ENCODE measurements at regions not wholly inside any gene's neighbourhood (a gene's known extent, or its start where the extent isn't known, plus 50 kb on each side); places are given as distances from the start of the nearest gene placed in this dataset.
A peak's percentile ranks its signal among the peaks of the same experiment; 100 is the strongest.

- no peaks in the 10 kb centered on the region for H3K4me1 ChIP-seq (ENCODE audit: control insufficient read depth, insufficient read depth, low read length)
- no peaks in the 10 kb centered on the region for H3K36me3 ChIP-seq (ENCODE audit: insufficient read depth, low read length)
- H3K9me3 ChIP-seq (replicated peaks; ENCODE audit: low read length): no peaks in the 10 kb centered on the region
- no peak overlapping the region for H3K9ac ChIP-seq (ENCODE audit: low read depth, low read length)
- no peak overlapping the region for H3K4me2 ChIP-seq (ENCODE audit: low read length)
- H3K27me3 ChIP-seq (ENCODE audit: control insufficient read depth, insufficient read depth, low read length): peaks cover 38% of the 10 kb centered on the region
- no peak overlapping the region for H3K4me3 ChIP-seq (ENCODE audit: low read length)
Observed at GRCh38 chr5:15255576-15255975, 244.4 kb upstream of the FBXL7 start.

DNA sequence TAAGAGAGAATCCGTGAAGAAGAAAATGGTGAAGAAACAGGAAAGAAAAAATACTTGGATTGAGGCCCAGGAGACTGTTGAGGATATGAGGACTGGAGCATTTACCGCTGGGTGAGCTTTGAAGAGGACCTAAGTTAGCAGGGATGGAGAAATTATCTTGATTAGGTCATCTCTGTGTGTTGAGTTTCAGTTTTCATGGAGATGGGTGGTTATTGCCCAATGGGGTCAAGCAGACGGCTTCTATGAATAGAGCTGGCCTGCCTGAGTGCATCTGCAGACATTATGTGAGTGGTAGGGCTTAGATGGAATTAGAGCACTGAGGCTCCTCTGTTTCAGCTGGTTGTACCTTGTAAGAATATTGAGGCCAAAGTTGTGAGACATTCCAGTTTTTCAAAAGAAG is 245.4 kb upstream of the FBXL7 start:
- Histone ChIP-seq H3K9ac (ENCODE audit: low read depth, low read length) (no peak overlapping the region), H3K4me2 (ENCODE audit: low read length) (no peak overlapping the region), H3K9me3 (replicated peaks; ENCODE audit: low read length) (no peaks in the 10 kb centered on the region), H3K4me3 (ENCODE audit: low read length) (no peak overlapping the region), H3K36me3 (ENCODE audit: insufficient read depth, low read length) (no peaks in the 10 kb centered on the region), H3K4me1 (ENCODE audit: control insufficient read depth, insufficient read depth, low read length) (peaks cover 4% of the 10 kb centered on the region), H3K27me3 (ENCODE audit: control insufficient read depth, insufficient read depth, low read length) (peaks cover 32% of the 10 kb centered on the region)

DNA sequence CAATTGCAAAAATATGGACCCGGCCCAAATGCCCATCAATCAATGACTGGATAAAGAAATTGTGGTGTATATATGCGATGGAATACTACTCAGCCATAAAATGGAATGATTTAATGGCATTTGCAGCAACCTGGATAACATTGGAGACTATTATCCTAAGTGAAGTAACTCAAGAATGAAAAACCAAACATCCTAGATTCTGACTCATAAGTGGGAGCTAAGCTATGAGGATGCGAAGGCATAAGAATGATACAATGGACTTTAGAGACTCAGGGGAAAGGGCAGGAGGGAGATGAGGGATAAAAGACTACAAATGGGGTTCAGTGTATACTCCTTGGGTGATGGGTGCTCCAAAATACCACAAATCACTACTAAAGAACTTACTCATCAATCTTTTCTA is 247.6 kb upstream of the FBXL7 start:
- no peak overlapping the region for H3K9ac ChIP-seq (ENCODE audit: low read depth, low read length)

GRCh38 chr5:15249152-15249551 is 250.8 kb upstream of the FBXL7 start:
- Histone ChIP-seq H3K9ac (ENCODE audit: low read depth, low read length) (peak overlapping the region; percentile 16), H3K4me3 (ENCODE audit: low read length) (no peak overlapping the region), H3K27me3 (ENCODE audit: control insufficient read depth, insufficient read depth, low read length) (peaks cover 14% of the 10 kb centered on the region), H3K4me2 (ENCODE audit: low read length) (peak overlapping the region; percentile 50), H3K36me3 (ENCODE audit: insufficient read depth, low read length) (no peaks in the 10 kb centered on the region), H3K9me3 (replicated peaks; ENCODE audit: low read length) (no peaks in the 10 kb centered on the region), H3K4me1 (ENCODE audit: control insufficient read depth, insufficient read depth, low read length) (peaks cover 13% of the 10 kb centered on the region)

More for the DNA sequence above, 247.6 kb upstream of the FBXL7 start:
- peaks cover 13% of the 10 kb centered on the region for H3K4me1 ChIP-seq (ENCODE audit: control insufficient read depth, insufficient read depth, low read length)
- H3K27me3 ChIP-seq (ENCODE audit: control insufficient read depth, insufficient read depth, low read length): peaks cover 32% of the 10 kb centered on the region
- H3K9me3 ChIP-seq (replicated peaks; ENCODE audit: low read length): no peaks in the 10 kb centered on the region
- H3K4me2 ChIP-seq (ENCODE audit: low read length): no peak overlapping the region
- H3K4me3 ChIP-seq (ENCODE audit: low read length): no peak overlapping the region
- H3K36me3 ChIP-seq (ENCODE audit: insufficient read depth, low read length): no peaks in the 10 kb centered on the region

- no peak overlapping the region for H3K4me3 ChIP-seq (ENCODE audit: low read length)
- no peaks in the 10 kb centered on the region for H3K9me3 ChIP-seq (replicated peaks; ENCODE audit: low read length)
- H3K4me2 ChIP-seq (ENCODE audit: low read length): peak overlapping the region; percentile 50
- H3K9ac ChIP-seq (ENCODE audit: low read depth, low read length): peak overlapping the region; percentile 16
- H3K36me3 ChIP-seq (ENCODE audit: insufficient read depth, low read length): no peaks in the 10 kb centered on the region
- H3K27me3 ChIP-seq (ENCODE audit: control insufficient read depth, insufficient read depth, low read length): peaks cover 14% of the 10 kb centered on the region
- peaks cover 13% of the 10 kb centered on the region for H3K4me1 ChIP-seq (ENCODE audit: control insufficient read depth, insufficient read depth, low read length)
Observed at GRCh38 chr5:15248731-15249130, 251.2 kb upstream of the FBXL7 start.

DNA sequence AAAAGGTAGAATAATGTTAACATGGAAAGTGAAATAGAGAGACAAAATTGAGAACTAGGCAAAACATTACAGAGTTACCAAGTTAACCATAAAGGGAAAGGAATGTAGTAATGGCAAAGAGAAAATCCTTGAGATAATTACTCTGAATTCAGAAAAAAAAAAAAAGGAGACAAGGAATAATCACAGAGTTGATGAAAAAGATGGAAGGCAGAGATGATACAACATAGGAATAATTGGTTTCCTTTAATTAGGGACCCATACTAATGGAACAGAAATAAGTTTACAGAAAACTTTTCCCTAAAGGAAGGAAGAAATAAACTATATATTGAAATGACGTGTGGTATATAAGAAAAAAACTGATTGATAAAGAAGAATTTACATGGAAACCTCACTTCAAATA is 254.1 kb upstream of the FBXL7 start:
- no peaks in the 10 kb centered on the region for H3K36me3 ChIP-seq (ENCODE audit: insufficient read depth, low read length)
- H3K9ac ChIP-seq (ENCODE audit: low read depth, low read length): no peak overlapping the region
- no peaks in the 10 kb centered on the region for H3K9me3 ChIP-seq (replicated peaks; ENCODE audit: low read length)
- H3K4me3 ChIP-seq (ENCODE audit: low read length): no peak overlapping the region
- no peak overlapping the region for H3K4me2 ChIP-seq (ENCODE audit: low read length)
- H3K27me3 ChIP-seq (ENCODE audit: control insufficient read depth, insufficient read depth, low read length): peaks cover 19% of the 10 kb centered on the region
- H3K4me1 ChIP-seq (ENCODE audit: control insufficient read depth, insufficient read depth, low read length): peaks cover 13% of the 10 kb centered on the region

- H3K4me2 ChIP-seq (ENCODE audit: low read length): no peak overlapping the region
- peaks cover 15% of the 10 kb centered on the region for H3K27me3 ChIP-seq (ENCODE audit: control insufficient read depth, insufficient read depth, low read length)
- no peaks in the 10 kb centered on the region for H3K9me3 ChIP-seq (replicated peaks; ENCODE audit: low read length)
- no peak overlapping the region for H3K4me3 ChIP-seq (ENCODE audit: low read length)
- no peaks in the 10 kb centered on the region for H3K36me3 ChIP-seq (ENCODE audit: insufficient read depth, low read length)
- H3K4me1 ChIP-seq (ENCODE audit: control insufficient read depth, insufficient read depth, low read length): peaks cover under 1% of the 10 kb centered on the region
- no peak overlapping the region for H3K9ac ChIP-seq (ENCODE audit: low read depth, low read length)
Observed at GRCh38 chr5:15243301-15244020, 256.5 kb upstream of the FBXL7 start.

- Histone ChIP-seq H3K4me3 (ENCODE audit: low read length) (no peak overlapping the region), H3K36me3 (ENCODE audit: insufficient read depth, low read length) (no peaks in the 10 kb centered on the region), H3K9me3 (replicated peaks; ENCODE audit: low read length) (no peaks in the 10 kb centered on the region), H3K4me2 (ENCODE audit: low read length) (no peak overlapping the region), H3K9ac (ENCODE audit: low read depth, low read length) (no peak overlapping the region), H3K27me3 (ENCODE audit: control insufficient read depth, insufficient read depth, low read length) (peaks cover 15% of the 10 kb centered on the region), H3K4me1 (ENCODE audit: control insufficient read depth, insufficient read depth, low read length) (no peaks in the 10 kb centered on the region)
Observed at GRCh38 chr5:15241216-15241821, 258.7 kb upstream of the FBXL7 start.

- no peaks in the 10 kb centered on the region for H3K9me3 ChIP-seq (replicated peaks; ENCODE audit: low read length)
- H3K9ac ChIP-seq (ENCODE audit: low read depth, low read length): no peak overlapping the region
- no peaks in the 10 kb centered on the region for H3K36me3 ChIP-seq (ENCODE audit: insufficient read depth, low read length)
- no peak overlapping the region for H3K4me3 ChIP-seq (ENCODE audit: low read length)
- no peaks in the 10 kb centered on the region for H3K4me1 ChIP-seq (ENCODE audit: control insufficient read depth, insufficient read depth, low read length)
- peaks cover 5% of the 10 kb centered on the region for H3K27me3 ChIP-seq (ENCODE audit: control insufficient read depth, insufficient read depth, low read length)
- H3K4me2 ChIP-seq (ENCODE audit: low read length): no peak overlapping the region
Observed at GRCh38 chr5:15238006-15238405, 262.0 kb upstream of the FBXL7 start.

- no peaks in the 10 kb centered on the region for H3K27me3 ChIP-seq (ENCODE audit: control insufficient read depth, insufficient read depth, low read length)
- no peaks in the 10 kb centered on the region for H3K4me1 ChIP-seq (ENCODE audit: control insufficient read depth, insufficient read depth, low read length)
- H3K4me2 ChIP-seq (ENCODE audit: low read length): peak overlapping the region; percentile 6
- no peaks in the 10 kb centered on the region for H3K9me3 ChIP-seq (replicated peaks; ENCODE audit: low read length)
- no peak overlapping the region for H3K9ac ChIP-seq (ENCODE audit: low read depth, low read length)
- H3K36me3 ChIP-seq (ENCODE audit: insufficient read depth, low read length): no peaks in the 10 kb centered on the region
- H3K4me3 ChIP-seq (ENCODE audit: low read length): no peak overlapping the region
Observed at GRCh38 chr5:15236911-15237508, 263.0 kb upstream of the FBXL7 start.

GRCh38 chr5:15234911-15235310 is 265.1 kb upstream of the FBXL7 start:
- H3K4me1 ChIP-seq (ENCODE audit: control insufficient read depth, insufficient read depth, low read length): no peaks in the 10 kb centered on the region
- H3K4me3 ChIP-seq (ENCODE audit: low read length): no peak overlapping the region
- no peak overlapping the region for H3K9ac ChIP-seq (ENCODE audit: low read depth, low read length)
- H3K9me3 ChIP-seq (replicated peaks; ENCODE audit: low read length): no peaks in the 10 kb centered on the region
- no peak overlapping the region for H3K4me2 ChIP-seq (ENCODE audit: low read length)
- H3K36me3 ChIP-seq (ENCODE audit: insufficient read depth, low read length): no peaks in the 10 kb centered on the region
- peaks cover 3% of the 10 kb centered on the region for H3K27me3 ChIP-seq (ENCODE audit: control insufficient read depth, insufficient read depth, low read length)

DNA sequence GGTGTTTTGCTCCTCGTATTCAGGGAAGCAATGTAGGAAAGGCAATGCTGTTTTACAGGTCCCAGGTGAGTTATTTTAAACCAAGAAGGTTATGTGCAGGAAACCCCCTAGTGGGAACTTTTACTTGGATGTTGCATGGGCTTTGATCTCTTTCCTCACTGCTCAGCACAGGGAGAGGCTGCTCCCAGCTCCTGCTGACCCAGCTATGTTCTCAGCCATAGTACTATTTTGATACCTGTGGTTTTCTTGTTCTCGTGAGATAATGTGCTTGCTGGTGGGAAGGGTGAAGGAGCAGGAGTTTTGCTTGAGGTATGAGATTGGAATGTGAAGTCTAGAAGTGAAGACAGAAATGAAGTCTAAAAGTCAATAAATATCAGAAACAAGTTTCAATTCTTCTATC is 265.6 kb upstream of the FBXL7 start:
- H3K4me1 ChIP-seq (ENCODE audit: control insufficient read depth, insufficient read depth, low read length): no peaks in the 10 kb centered on the region
- H3K4me2 ChIP-seq (ENCODE audit: low read length): no peak overlapping the region
- H3K4me3 ChIP-seq (ENCODE audit: low read length): no peak overlapping the region

More for the DNA sequence above, 265.6 kb upstream of the FBXL7 start:
- H3K9ac ChIP-seq (ENCODE audit: low read depth, low read length): no peak overlapping the region
- H3K9me3 ChIP-seq (replicated peaks; ENCODE audit: low read length): no peaks in the 10 kb centered on the region
- H3K27me3 ChIP-seq (ENCODE audit: control insufficient read depth, insufficient read depth, low read length): peaks cover 3% of the 10 kb centered on the region
- H3K36me3 ChIP-seq (ENCODE audit: insufficient read depth, low read length): no peaks in the 10 kb centered on the region

Data from skeletal muscle satellite cell (primary cell).